Stimulated activated effector memory CD8-positive, alpha-beta T cell treated with anti-CD3 and anti-CD28 coated beads, Interleukin-12 subunit alpha, Interleukin-12 subunit beta, amount 100 ng/mL, for 72 hours (primary cell): ENCODE measurements at regions not wholly inside any gene's neighbourhood (a gene's known extent, or its start where the extent isn't known, plus 50 kb on each side); places are given as distances from the start of the nearest gene placed in this dataset.
A peak's percentile ranks its signal among the peaks of the same experiment; 100 is the strongest.
"Not testable (repeated sequence)": the region's sequence is repeated elsewhere in the genome, so short reads cannot be mapped to it uniquely, and the experiment has no call there.

ENCODE experiments used
- ATAC-seq: fragments of 150-1000 bp; cut with Tn5 transposase; 2 replicates; pipeline ENCODE4 v1.10.0; 2021
- DNase-seq, 2 donors: peaks; one replicate each; pipeline ENCODE4 v3.0.0; 2021 to 2022; ENCODE audit warnings: low spot score in 2 of 2
- H3K27ac Mint-ChIP-seq: one replicate; pipeline ENCODE4 v1.8.0; 2022; ENCODE audit warnings: mild to moderate bottlenecking, mixed read lengths
- H3K36me3 Mint-ChIP-seq: one replicate; pipeline ENCODE4 v1.8.0; 2022; ENCODE audit warnings: mild to moderate bottlenecking, mixed read lengths
- H3K4me1 Mint-ChIP-seq: one replicate; pipeline ENCODE4 v1.8.0; 2022; ENCODE audit warnings: mixed read lengths
- H3K4me3 Mint-ChIP-seq: one replicate; pipeline ENCODE4 v1.8.0; 2022; ENCODE audit warnings: mild to moderate bottlenecking, mixed read lengths
- H3K9me3 Mint-ChIP-seq: one replicate; pipeline ENCODE4 v1.8.0; 2022; ENCODE audit warnings: mixed read lengths

GRCh38 chr2:239561446-239562001 is 160.7 kb upstream of the HDAC4 start:
- H3K4me1 Mint-ChIP-seq = no peaks in the 10 kb centered on the region
- ATAC-seq = no peak
- no peak for DNase-seq
- H3K4me3 Mint-ChIP-seq = no peak overlapping the region
- H3K9me3 Mint-ChIP-seq = no peaks in the 10 kb centered on the region
- H3K36me3 Mint-ChIP-seq = no peaks in the 10 kb centered on the region
- no peak overlapping the region for H3K27ac Mint-ChIP-seq

DNA sequence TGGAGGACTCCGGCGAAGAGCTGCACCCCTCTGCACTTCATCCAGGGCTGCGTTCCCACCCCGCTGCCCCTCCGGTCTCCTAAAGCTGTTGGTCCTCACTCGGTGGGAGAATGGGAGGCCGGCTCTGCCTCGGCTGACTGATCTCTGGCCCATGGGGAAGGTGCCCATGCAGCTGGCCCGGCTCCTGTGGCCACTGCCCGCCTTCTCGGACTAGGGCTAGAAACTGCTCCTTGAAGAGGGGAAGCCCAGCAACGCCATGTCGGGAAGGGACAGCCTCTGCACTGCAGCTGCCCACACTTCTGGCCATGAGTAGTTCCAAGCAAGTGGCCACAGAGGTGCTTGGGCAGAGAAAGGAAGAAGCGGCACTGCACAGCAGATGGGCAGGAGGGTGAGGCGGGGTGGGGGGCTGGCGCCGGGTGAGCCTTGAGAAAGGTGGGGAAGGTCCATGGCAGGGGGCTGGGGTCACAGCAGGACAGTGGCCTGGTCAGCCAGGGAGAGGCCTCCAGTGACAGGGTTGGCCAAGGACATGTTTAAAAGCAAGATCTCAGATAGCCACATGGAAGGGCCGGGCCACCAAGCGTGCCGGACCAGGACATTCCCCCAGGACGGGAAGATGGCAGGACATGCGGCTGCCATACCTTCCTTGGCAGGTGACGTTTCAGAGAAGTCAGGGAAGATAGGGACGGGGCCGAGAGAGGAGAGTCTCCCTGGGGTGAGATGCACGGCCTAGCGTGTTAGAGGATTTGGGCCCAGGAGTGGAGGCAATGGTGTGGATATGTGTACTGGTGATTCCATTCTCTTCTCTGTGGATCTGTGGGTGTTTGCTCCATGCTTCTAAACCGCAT is 158.8 kb upstream of the HDAC4 start:
- ATAC-seq (no peak), DNase-seq (no peak)
- Mint-ChIP-seq H3K9me3 (no peaks in the 10 kb centered on the region), H3K27ac (no peak overlapping the region), H3K36me3 (no peaks in the 10 kb centered on the region), H3K4me1 (peaks cover 6% of the 10 kb centered on the region), H3K4me3 (no peak overlapping the region)

DNA sequence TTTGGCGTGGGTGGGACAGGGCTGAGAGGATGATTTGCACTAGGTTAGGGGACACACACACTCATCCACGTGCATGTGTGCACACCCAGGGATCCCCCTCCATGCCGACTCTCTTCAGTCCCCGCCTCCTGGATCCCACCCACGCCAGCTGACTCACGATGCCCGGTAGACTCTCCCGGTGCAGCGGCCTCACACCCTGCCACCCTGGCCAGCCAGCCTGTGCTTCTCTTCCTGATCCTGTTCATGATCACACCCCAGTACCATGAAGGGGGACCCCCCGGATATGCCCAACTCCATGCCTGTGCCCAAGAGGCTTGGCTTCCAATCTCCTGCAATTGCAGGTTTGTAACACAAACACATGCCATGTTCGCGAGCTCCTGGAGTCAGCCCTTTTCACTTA is 157.8 kb upstream of the HDAC4 start:
- peaks cover 6% of the 10 kb centered on the region for H3K4me1 Mint-ChIP-seq
- no peaks in the 10 kb centered on the region for H3K36me3 Mint-ChIP-seq
- H3K27ac Mint-ChIP-seq = no peak overlapping the region
- H3K4me3 Mint-ChIP-seq = no peak overlapping the region
- ATAC-seq = no peak
- DNase-seq = no peak
- H3K9me3 Mint-ChIP-seq = no peaks in the 10 kb centered on the region

DNA sequence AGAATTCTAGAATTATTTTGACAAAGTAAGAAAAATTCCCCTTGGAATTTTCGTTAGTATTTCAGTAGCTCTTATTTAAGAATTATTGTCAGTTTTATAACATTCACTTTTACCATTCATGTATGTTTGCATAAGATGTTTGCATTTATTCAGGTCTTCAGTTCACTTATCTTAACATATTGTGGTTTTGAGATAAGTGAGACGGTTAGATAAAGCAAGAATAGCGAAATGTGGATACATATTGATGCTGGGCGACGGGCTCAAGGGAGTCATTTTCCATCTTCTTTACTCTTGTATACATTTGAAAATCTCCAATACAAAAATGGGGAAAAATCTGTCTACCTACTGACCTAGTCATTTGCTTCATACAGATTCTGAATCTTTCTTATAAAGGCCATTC is 156.7 kb upstream of the HDAC4 start:
- peaks cover 16% of the 10 kb centered on the region for H3K4me1 Mint-ChIP-seq
- no peaks in the 10 kb centered on the region for H3K9me3 Mint-ChIP-seq
- H3K27ac Mint-ChIP-seq = no peak overlapping the region
- H3K4me3 Mint-ChIP-seq = no peak overlapping the region
- DNase-seq = no peak
- no peaks in the 10 kb centered on the region for H3K36me3 Mint-ChIP-seq
- no peak for ATAC-seq

GRCh38 chr2:239555571-239555905 is 154.7 kb upstream of the HDAC4 start:
- ATAC-seq (no peak), DNase-seq (no peak)
- Mint-ChIP-seq H3K36me3 (no peaks in the 10 kb centered on the region), H3K9me3 (no peaks in the 10 kb centered on the region), H3K4me1 (peaks cover 16% of the 10 kb centered on the region), H3K27ac (no peak overlapping the region), H3K4me3 (no peak overlapping the region)

DNA sequence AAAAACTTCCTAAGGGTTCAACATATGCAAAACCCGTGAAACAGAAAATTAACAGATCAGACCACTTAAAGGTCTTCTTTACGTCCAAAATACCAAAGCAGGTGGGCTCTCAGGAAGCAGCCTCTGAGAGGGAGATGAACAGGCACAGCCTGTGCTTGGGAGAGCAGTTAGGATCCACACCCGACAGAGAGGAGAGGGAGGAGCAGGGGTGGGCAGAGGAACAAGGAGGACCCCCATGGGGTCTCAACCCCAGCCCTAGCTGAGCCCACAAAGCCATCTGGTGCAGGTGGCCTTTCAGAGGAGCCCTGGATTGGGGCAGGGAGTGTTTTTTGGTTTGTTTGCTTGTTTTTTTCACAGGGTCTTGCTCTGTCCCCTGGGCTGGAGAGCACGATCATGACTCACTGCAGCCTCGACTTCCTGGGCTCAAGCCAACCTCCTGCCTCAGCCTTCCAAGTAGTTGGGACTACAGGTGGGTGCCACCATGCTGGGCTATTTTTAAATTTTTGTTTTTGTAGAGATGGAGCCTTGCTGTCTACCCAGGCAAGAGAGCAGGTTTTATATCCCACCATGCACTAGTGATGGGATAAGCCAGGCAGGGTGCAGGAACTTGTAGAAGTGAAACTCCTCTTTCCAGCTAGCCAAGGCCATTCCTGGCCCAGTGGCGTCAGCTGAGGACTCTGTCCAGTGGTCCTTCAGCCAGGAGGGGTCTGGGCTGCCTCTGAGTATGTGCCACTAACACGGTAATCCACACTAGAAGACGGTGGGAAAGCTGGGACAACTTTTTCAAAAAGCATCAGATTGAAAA is 154.1 kb upstream of the HDAC4 start:
- H3K9me3 Mint-ChIP-seq = no peaks in the 10 kb centered on the region
- peaks cover 16% of the 10 kb centered on the region for H3K4me1 Mint-ChIP-seq
- ATAC-seq = no peak
- DNase-seq = no peak
- no peak overlapping the region for H3K4me3 Mint-ChIP-seq
- no peaks in the 10 kb centered on the region for H3K36me3 Mint-ChIP-seq
- peak overlapping the region; percentile 23 for H3K27ac Mint-ChIP-seq

GRCh38 chr2:239553376-239554000 is 152.7 kb upstream of the HDAC4 start:
- ATAC-seq (no peak), DNase-seq (no peak)
- Mint-ChIP-seq H3K27ac (peak overlapping the region; percentile 43), H3K9me3 (no peaks in the 10 kb centered on the region), H3K4me3 (no peak overlapping the region), H3K36me3 (no peaks in the 10 kb centered on the region), H3K4me1 (peaks cover 30% of the 10 kb centered on the region)

DNA sequence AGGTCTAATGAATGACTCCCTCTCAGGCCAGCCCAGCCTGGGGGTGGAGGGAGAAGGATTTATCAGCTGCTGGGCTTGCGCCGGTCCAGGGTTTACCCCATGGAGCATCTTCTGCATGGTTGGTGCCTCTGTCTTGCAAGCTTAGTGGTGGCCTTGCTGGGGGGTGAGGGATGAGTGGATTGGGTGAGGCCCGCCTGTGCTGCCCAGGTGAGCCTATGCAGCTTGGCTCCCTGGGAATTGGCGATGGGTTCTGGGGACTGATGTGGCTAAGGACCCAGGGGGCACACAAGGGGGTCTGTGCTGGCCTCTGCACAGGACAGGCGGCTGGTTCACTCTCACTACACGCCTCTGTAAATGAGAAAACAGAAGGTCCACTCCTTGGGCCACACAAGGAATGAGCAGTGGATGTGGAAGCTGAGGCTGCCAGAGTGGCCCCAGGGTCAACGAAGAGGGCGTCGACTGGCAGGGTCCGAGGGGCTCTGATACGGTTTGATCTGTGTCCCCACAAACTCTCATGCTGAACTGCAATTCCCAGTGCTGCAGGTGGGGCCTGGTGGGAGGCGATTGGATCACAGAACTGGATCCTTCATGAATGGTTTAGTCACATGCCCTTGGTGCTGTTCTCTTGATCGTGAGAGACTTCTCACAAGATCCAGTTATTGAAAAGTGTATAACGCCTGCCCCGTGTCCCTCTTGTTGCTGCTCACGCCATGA is 151.6 kb upstream of the HDAC4 start:
- Mint-ChIP-seq H3K27ac (no peak overlapping the region), H3K9me3 (no peaks in the 10 kb centered on the region), H3K4me1 (peaks cover 40% of the 10 kb centered on the region), H3K4me3 (no peak overlapping the region), H3K36me3 (no peaks in the 10 kb centered on the region)
- ATAC-seq = no peak
- DNase-seq = no peak

DNA sequence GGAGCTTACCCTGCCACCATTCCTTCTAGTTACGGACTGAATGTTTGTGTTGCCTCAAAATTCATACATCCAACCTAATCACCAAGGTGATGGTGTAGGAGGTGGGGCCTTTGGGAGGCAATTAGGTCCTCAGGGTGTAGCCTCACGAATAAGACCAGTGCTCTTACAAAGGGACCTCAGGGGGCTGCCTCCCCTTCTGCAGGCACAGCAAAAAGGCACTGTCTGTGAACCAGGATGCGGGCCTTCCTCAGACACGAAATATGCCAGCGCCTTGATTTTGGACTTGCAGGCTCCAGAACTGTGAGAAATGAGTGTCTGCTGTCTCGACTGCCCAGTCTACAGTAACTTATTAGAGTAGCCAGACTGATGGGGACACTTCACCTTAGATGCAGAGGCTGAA is 150.4 kb upstream of the HDAC4 start:
- Mint-ChIP-seq H3K4me1 (peaks cover 43% of the 10 kb centered on the region), H3K9me3 (no peaks in the 10 kb centered on the region), H3K36me3 (no peaks in the 10 kb centered on the region), H3K27ac (no peak overlapping the region), H3K4me3 (no peak overlapping the region)
- no peak for ATAC-seq
- DNase-seq = no peak

- Mint-ChIP-seq H3K4me1 (peaks cover 47% of the 10 kb centered on the region), H3K4me3 (no peak overlapping the region), H3K9me3 (no peaks in the 10 kb centered on the region), H3K27ac (no peak overlapping the region), H3K36me3 (no peaks in the 10 kb centered on the region)
- ATAC-seq (no peak), DNase-seq (no peak)
These were observed 149.5 kb upstream of the HDAC4 start for GRCh38 chr2:239550357-239550756.

DNA sequence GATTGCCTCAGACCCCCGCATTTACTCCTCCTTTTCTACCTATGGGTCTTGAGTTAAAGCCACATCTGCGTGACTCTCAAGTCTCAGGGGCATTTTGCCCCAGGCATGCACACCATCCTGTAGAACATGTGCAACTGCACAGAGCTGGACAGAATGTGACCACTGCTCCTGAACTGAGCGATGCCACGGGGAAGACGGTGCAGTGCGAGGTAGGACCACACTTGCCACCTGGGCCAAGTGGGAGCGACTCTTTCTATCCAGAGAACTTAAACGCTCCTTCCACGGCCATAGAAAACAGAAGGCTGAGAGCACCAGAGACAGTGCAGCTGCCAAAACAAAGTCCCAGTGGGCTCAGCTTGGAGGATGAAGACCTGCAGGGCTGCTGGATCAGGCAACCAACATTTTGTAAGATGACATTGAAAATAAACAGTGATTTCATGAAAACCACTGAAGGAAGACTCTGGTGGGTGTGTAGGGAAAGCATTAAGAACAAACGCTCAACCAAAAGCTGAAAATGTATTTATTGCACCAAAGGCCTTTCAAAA is 149.0 kb upstream of the HDAC4 start:
- no peak for DNase-seq
- no peak for ATAC-seq
- no peak overlapping the region for H3K27ac Mint-ChIP-seq
- no peaks in the 10 kb centered on the region for H3K9me3 Mint-ChIP-seq
- peaks cover 51% of the 10 kb centered on the region for H3K4me1 Mint-ChIP-seq
- H3K36me3 Mint-ChIP-seq = no peaks in the 10 kb centered on the region
- no peak overlapping the region for H3K4me3 Mint-ChIP-seq

DNA sequence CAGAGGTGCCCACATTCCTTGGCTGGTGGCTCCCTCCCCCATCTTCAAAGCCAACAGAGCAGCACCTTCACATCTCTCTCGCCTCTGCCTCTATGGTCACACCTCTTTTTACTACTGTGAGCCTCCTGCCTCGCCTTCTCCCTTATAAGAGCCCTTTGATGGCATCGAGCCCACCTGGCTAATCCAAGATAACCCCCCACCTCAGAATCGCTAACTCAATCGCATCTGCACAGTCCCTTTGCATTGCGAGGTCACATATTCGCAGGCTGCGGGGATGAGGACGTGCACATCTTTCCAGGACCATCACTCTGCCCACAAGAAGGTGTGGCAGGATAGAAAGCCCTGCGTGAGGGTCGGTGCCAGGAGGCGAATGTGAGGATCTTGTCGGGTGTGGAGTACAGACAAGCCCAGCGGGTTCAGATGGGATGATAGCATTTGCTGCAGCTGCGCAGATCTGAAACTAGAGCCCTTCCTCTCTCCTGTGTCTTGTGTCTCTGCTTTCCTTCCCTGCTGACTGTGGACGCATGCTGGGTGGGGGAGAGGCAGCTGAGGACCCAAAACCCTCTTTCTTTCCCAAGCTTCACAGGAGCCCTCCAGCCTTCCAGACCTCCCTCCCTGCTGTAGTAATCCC is 148.3 kb upstream of the HDAC4 start:
- DNase-seq (no peak), ATAC-seq (no peak)
- Mint-ChIP-seq H3K36me3 (no peaks in the 10 kb centered on the region), H3K9me3 (no peaks in the 10 kb centered on the region), H3K4me1 (peaks cover 58% of the 10 kb centered on the region), H3K4me3 (no peak overlapping the region), H3K27ac (no peak overlapping the region)

GRCh38 chr2:239548451-239548871 is 147.6 kb upstream of the HDAC4 start:
- no peak overlapping the region for H3K27ac Mint-ChIP-seq
- no peak overlapping the region for H3K4me3 Mint-ChIP-seq
- H3K4me1 Mint-ChIP-seq = peaks cover 61% of the 10 kb centered on the region
- ATAC-seq = peak; percentile 89
- peak; percentile 45 to 77 for DNase-seq
- H3K36me3 Mint-ChIP-seq = no peaks in the 10 kb centered on the region
- H3K9me3 Mint-ChIP-seq = no peaks in the 10 kb centered on the region

- ATAC-seq, H3K9me3 Mint-ChIP-seq, DNase-seq, H3K27ac Mint-ChIP-seq, H3K36me3 Mint-ChIP-seq, H3K4me3 Mint-ChIP-seq: not testable (repeated sequence)
- peaks cover 53% of the 10 kb centered on the region for H3K4me1 Mint-ChIP-seq
These were observed 146.3 kb upstream of the HDAC4 start for GRCh38 chr2:239547140-239547539.
